ENCODE measurements at regions not wholly inside any gene's neighbourhood (a gene's known extent, or its start where the extent isn't known, plus 50 kb on each side); places are given as distances from the start of the nearest gene placed in this dataset.
"Not testable (repeated sequence)": the region's sequence is repeated elsewhere in the genome, so short reads cannot be mapped to it uniquely, and the experiment has no call there.

DNA sequence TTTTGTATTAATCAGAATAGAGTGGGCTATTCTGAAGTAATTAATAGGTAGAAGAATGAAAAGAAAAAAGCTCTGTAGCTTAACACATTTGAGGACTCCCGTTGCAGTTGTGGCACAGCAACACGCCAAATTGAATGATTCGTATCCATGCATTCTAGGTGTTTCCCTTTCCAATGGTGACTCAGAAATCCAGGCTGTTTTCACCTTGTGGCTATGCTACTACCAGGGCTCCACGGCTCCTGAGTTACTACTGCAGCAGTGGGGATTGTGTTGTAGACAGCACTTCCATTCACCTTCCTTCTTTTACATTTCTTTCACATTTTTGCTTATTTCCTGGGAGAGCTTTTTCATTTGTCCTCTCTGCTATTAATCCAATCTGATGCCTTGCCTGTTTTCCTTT, 1616.4 kb downstream of the CDH8 start:
- no peak overlapping the region for H3K27ac ChIP-seq
- TF ChIP-seq, protein P1, sequence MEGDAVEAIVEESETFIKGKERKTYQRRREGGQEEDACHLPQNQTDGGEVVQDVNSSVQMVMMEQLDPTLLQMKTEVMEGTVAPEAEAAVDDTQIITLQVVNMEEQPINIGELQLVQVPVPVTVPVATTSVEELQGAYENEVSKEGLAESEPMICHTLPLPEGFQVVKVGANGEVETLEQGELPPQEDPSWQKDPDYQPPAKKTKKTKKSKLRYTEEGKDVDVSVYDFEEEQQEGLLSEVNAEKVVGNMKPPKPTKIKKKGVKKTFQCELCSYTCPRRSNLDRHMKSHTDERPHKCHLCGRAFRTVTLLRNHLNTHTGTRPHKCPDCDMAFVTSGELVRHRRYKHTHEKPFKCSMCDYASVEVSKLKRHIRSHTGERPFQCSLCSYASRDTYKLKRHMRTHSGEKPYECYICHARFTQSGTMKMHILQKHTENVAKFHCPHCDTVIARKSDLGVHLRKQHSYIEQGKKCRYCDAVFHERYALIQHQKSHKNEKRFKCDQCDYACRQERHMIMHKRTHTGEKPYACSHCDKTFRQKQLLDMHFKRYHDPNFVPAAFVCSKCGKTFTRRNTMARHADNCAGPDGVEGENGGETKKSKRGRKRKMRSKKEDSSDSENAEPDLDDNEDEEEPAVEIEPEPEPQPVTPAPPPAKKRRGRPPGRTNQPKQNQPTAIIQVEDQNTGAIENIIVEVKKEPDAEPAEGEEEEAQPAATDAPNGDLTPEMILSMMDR (conservative IDR thresholded peaks at IDR 0.05) = no peak

DNA sequence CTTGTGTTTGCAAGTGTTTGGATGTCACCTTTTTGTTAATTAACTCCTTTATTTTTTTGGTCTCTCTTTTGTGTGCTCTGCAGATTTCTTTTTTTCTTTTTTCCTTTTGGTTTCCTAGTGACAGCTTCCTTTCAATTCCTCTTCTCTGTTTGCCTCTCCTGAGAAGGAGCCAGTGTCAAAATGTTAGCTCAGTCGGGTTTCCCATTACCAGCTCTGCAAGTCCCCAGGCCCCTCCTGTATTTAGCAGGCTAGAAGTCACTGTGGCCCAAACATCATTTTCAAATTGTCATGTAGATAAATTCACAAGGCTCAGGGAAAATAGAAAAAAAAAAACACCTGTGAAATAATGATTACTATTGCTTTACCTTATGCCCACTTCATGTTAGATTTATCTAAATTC, 1621.6 kb downstream of the CDH8 start:
- H3K27ac ChIP-seq = no peak overlapping the region
- TF ChIP-seq, protein P1 (conservative IDR thresholded peaks at IDR 0.05) = no peak

- TF ChIP-seq, protein P1 (conservative IDR thresholded peaks at IDR 0.05) = no peak
- no peak overlapping the region for H3K27ac ChIP-seq
Measured at GRCh38 chr16:60413969-60414368, 1622.3 kb downstream of the CDH8 start.

DNA sequence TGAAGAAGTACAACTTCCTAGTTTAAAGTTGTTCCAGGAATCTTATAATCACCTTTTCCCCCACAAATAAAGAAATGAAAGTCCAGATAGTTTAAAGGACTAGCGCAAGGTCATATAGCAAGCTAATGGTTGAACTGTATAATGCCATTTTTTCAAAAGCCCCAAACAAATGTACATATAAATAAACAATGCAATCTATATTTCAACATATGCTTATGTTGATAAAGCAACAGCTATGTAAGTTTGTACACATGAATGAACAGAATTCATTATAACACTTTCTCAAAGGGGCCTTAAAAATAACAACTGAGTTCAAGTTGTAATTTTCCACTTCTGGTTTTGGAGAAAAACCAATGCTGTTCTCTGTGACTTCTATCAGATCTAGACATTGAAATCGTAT, 1628.6 kb downstream of the CDH8 start:
- no peak overlapping the region for H3K27ac ChIP-seq
- TF ChIP-seq, protein P1 (conservative IDR thresholded peaks at IDR 0.05) = no peak

DNA sequence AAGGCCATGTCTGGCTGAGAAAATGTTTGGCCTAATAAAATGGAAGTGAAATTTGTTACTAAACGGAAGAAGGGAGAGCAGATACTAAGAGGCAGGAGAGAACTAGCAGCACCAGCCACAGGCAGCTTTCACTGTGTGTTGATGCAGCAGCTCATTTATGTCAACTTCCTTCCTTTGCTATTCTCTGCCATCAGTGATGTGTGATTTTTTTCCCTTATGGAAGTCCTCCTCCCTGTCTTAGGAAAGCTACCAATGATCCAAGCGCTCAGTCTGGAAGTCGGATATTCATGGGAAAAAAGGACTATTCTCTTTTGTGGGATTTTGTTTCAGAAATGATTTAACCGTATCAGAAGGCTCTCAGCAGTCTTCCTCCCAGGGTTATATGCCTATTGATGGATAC, 1629.2 kb downstream of the CDH8 start:
- no peak overlapping the region for H3K27ac ChIP-seq
- TF ChIP-seq, protein P1 (conservative IDR thresholded peaks at IDR 0.05) = no peak

- no peak overlapping the region for H3K27ac ChIP-seq
- TF ChIP-seq, protein P1 (conservative IDR thresholded peaks at IDR 0.05) = no peak
Measured at GRCh38 chr16:60405286-60405685, 1631.0 kb downstream of the CDH8 start.

DNA sequence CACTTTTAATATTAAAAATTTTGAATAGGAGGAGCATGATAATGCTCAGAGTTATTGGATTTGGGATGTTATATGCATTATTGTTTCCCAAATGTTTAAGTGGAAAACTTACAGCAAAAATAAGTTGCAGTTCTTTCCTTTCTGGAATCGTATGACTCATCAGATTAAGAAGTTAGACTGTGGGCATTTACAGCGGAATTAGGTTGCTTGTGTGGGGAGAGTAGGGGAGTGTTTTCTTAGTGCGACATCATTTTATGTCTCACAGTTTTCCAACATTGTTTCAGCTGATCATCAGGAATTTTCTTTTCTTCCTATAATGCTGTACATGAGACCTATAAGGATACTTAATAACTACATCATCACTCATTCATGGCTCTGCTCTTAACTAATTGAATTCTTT, 1631.8 kb downstream of the CDH8 start:
- TF ChIP-seq, protein P1 (conservative IDR thresholded peaks at IDR 0.05) = no peak
- no peak overlapping the region for H3K27ac ChIP-seq

- not testable (repeated sequence) for H3K27ac ChIP-seq
Measured at GRCh38 chr16:60402941-60403340, 1633.3 kb downstream of the CDH8 start.
